Left forelimb (tissue), 1 donor: ENCODE measurements at regions not wholly inside any gene's neighbourhood (a gene's known extent, or its start where the extent isn't known, plus 50 kb on each side); places are given as distances from the start of the nearest gene placed in this dataset.
"Not testable (repeated sequence)": the region's sequence is repeated elsewhere in the genome, so short reads cannot be mapped to it uniquely, and the experiment has no call there.

ENCODE experiments used
- DNase-seq: peaks from one replicate; pipeline ENCODE4 v3.0.0-alpha.2; 2018; ENCODE audit warnings: low spot score

- DNase-seq, result no peak
Observed at GRCh38 chr6:14217728-14218518, 100.4 kb downstream of the CD83 start.

GRCh38 chr6:14218519-14218800 is 100.9 kb downstream of the CD83 start:
- DNase-seq, result no peak

GRCh38 chr6:14221564-14222279 is 104.2 kb downstream of the CD83 start:
- DNase-seq, result no peak

- DNase-seq, result no peak
Observed at GRCh38 chr6:14222956-14223355, 105.4 kb downstream of the CD83 start.

GRCh38 chr6:14224359-14225103 is 107.0 kb downstream of the CD83 start:
- DNase-seq, result no peak

GRCh38 chr6:14226051-14226660 is 108.6 kb downstream of the CD83 start:
- no peak for DNase-seq

GRCh38 chr6:14228571-14228970 is 111.0 kb downstream of the CD83 start:
- DNase-seq, result no peak

- no peak for DNase-seq
Observed at GRCh38 chr6:14231071-14231483, 113.5 kb downstream of the CD83 start.

- DNase-seq, result no peak
Observed at GRCh38 chr6:14231501-14232280, 114.1 kb downstream of the CD83 start.

GRCh38 chr6:14232889-14233288 is 115.3 kb downstream of the CD83 start:
- DNase-seq, result no peak

GRCh38 chr6:14235653-14236356 is 118.2 kb downstream of the CD83 start:
- no peak for DNase-seq

GRCh38 chr6:14239097-14239496 is 121.5 kb downstream of the CD83 start:
- no peak for DNase-seq

GRCh38 chr6:14240411-14241166 is 123.0 kb downstream of the CD83 start:
- DNase-seq, result no peak

GRCh38 chr6:14241255-14242070 is 123.9 kb downstream of the CD83 start:
- DNase-seq, result no peak

- not testable (repeated sequence) for DNase-seq
Observed at GRCh38 chr6:14242912-14243311, 125.3 kb downstream of the CD83 start.

- no peak for DNase-seq
Observed at GRCh38 chr6:14243597-14243996, 126.0 kb downstream of the CD83 start.

GRCh38 chr6:14246876-14247275 is 129.3 kb downstream of the CD83 start:
- DNase-seq, result no peak

GRCh38 chr6:14250573-14250972 is 133.0 kb downstream of the CD83 start:
- DNase-seq, result no peak

- DNase-seq, result no peak
Observed at GRCh38 chr6:14252271-14252850, 134.8 kb downstream of the CD83 start.
